ENCODE measurements at regions not wholly inside any gene's neighbourhood (a gene's known extent, or its start where the extent isn't known, plus 50 kb on each side); places are given as distances from the start of the nearest gene placed in this dataset.

GRCh38 chr21:43364261-43364510, 62.7 kb downstream of the SIK1 start:
- TF ChIP-seq CTCF (conservative IDR thresholded peaks at IDR 0.05) = no peak
- H3K27ac ChIP-seq = no peak overlapping the region

- TF ChIP-seq CTCF (conservative IDR thresholded peaks at IDR 0.05) = no peak
- H3K27ac ChIP-seq = no peak overlapping the region
Measured at GRCh38 chr21:43363506-43364260, 63.2 kb downstream of the SIK1 start.

GRCh38 chr21:43362915-43363314, 64.0 kb downstream of the SIK1 start:
- no peak for TF ChIP-seq CTCF (conservative IDR thresholded peaks at IDR 0.05)
- H3K27ac ChIP-seq = no peak overlapping the region

GRCh38 chr21:43362321-43362791, 64.6 kb downstream of the SIK1 start:
- H3K27ac ChIP-seq = no peak overlapping the region
- no peak for TF ChIP-seq CTCF (conservative IDR thresholded peaks at IDR 0.05)

- no peak overlapping the region for H3K27ac ChIP-seq
- no peak for TF ChIP-seq CTCF (conservative IDR thresholded peaks at IDR 0.05)
Measured at GRCh38 chr21:43361493-43362296, 65.2 kb downstream of the SIK1 start.

GRCh38 chr21:43361127-43361492, 65.8 kb downstream of the SIK1 start:
- no peak for TF ChIP-seq CTCF (conservative IDR thresholded peaks at IDR 0.05)
- H3K27ac ChIP-seq = no peak overlapping the region

GRCh38 chr21:43360441-43361126, 66.3 kb downstream of the SIK1 start:
- no peak overlapping the region for H3K27ac ChIP-seq
- no peak for TF ChIP-seq CTCF (conservative IDR thresholded peaks at IDR 0.05)

Measured in VCaP (cell line).